ENCODE measurements at regions not wholly inside any gene's neighbourhood (a gene's known extent, or its start where the extent isn't known, plus 50 kb on each side); places are given as distances from the start of the nearest gene placed in this dataset.

DNA sequence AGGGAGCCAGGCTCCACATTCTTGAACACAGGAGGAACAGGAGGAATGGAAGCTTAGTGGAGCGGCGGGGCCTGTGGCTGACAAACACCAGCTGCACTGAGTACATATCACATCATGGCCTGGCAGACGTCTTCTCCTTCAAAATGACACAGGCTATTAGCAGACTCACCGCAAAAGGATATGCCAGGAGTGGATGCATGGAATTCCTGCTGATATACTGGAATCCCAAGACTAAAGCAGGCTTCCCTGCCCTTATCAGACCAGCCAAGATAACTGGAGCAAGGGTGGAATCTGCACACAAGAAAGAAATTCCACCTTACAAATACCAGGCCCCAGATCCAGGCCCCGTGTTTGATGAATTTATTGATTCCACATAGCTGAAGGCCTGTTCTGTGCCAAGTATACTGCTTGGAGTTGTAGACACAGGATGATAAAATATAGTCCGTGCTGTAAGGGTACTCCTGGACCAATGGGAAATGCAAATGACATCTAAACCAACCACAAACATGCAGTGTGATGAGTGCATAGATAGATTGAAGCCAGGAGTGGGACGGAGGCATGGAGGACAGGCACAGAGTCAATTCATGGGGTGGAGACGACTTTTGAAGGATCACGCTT is 480.5 kb upstream of the ZMIZ1 start:
- Histone ChIP-seq H3K4me3 (ENCODE audit: low read length in 3 of 3) (no peak overlapping the region), H3K9me3 (ENCODE audit: control insufficient read depth in 3 of 3, low read length in 3 of 3) (no peaks in the 10 kb centered on the region), H3K27me3 (ENCODE audit: control insufficient read depth in 3 of 3, insufficient read depth in 3 of 3, low read length in 3 of 3) (peaks cover 0 to 2% (median 0%) of the 10 kb centered on the region in 3 donors), H3K9ac (ENCODE audit: low read depth in 1 of 3, low read length in 3 of 3) (no peak overlapping the region), H3K4me1 (ENCODE audit: control insufficient read depth in 3 of 3, insufficient read depth in 3 of 3, low read length in 3 of 3) (peaks cover 0 to 6% (median 0%) of the 10 kb centered on the region in 3 donors), H3K27ac (ENCODE audit: low read depth, low read length) (no peak overlapping the region), H3K36me3 (ENCODE audit: control insufficient read depth in 3 of 3, insufficient read depth in 3 of 3, low read length in 3 of 3) (no peaks in the 10 kb centered on the region)

DNA sequence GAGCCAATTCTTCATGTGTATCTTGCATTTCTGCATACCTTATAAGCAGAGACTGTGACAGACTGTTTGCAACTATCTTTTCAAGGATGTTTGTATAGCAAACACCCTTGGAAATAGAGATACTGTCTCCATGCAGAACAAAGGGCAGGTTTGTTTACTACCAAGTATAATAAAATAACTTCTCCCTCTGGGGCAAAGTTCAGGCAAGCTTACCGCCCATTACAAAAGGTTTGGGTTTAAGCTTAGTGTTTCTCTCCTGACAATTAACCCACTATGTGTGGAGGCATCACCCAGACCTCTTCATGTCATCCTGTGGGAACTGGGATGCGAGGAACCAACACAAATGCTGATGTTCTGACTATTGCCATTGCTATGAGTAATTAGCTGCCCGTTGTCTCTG is 479.1 kb upstream of the ZMIZ1 start:
- Histone ChIP-seq H3K36me3 (ENCODE audit: control insufficient read depth in 3 of 3, insufficient read depth in 3 of 3, low read length in 3 of 3) (no peaks in the 10 kb centered on the region), H3K9me3 (ENCODE audit: control insufficient read depth in 3 of 3, low read length in 3 of 3) (no peaks in the 10 kb centered on the region), H3K4me3 (ENCODE audit: low read length in 3 of 3) (no peak overlapping the region), H3K27ac (ENCODE audit: low read depth, low read length) (no peak overlapping the region), H3K9ac (ENCODE audit: low read depth in 1 of 3, low read length in 3 of 3) (no peak overlapping the region), H3K4me1 (ENCODE audit: control insufficient read depth in 3 of 3, insufficient read depth in 3 of 3, low read length in 3 of 3) (peaks cover 0 to 3% (median 0%) of the 10 kb centered on the region in 3 donors), H3K27me3 (ENCODE audit: control insufficient read depth in 3 of 3, insufficient read depth in 3 of 3, low read length in 3 of 3) (no peaks in the 10 kb centered on the region)

DNA sequence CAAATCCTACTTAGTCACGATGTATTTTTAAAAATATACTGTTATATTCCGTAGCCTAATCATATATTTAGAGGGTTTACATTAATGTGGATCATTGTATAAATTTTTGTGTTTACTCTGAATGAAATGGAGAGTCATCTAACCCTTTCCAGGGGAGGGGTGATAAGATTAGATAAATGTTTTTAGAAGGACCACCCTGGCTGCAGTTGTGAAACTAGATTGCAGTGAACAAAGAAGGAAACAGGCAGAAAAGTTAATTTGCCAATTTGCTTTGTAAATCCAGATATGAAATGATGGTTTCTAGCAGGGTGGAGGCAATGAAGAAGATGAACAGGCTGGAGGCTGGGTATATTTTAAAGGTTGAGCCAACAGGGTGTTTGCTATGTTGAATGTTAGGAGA is 477.7 kb upstream of the ZMIZ1 start:
- no peaks in the 10 kb centered on the region for H3K9me3 ChIP-seq (ENCODE audit: control insufficient read depth in 3 of 3, low read length in 3 of 3)
- peaks cover 0 to 6% (median 0%) of the 10 kb centered on the region in 3 donors for H3K27me3 ChIP-seq (ENCODE audit: control insufficient read depth in 3 of 3, insufficient read depth in 3 of 3, low read length in 3 of 3)
- H3K27ac ChIP-seq (ENCODE audit: low read depth, low read length) = no peak overlapping the region
- no peaks in the 10 kb centered on the region for H3K36me3 ChIP-seq (ENCODE audit: control insufficient read depth in 3 of 3, insufficient read depth in 3 of 3, low read length in 3 of 3)
- H3K4me1 ChIP-seq (ENCODE audit: control insufficient read depth in 3 of 3, insufficient read depth in 3 of 3, low read length in 3 of 3) = peaks cover 0 to 3% (median 0%) of the 10 kb centered on the region in 3 donors
- H3K4me3 ChIP-seq (ENCODE audit: low read length in 3 of 3) = no peak overlapping the region
- no peak overlapping the region for H3K9ac ChIP-seq (ENCODE audit: low read depth in 1 of 3, low read length in 3 of 3)

DNA sequence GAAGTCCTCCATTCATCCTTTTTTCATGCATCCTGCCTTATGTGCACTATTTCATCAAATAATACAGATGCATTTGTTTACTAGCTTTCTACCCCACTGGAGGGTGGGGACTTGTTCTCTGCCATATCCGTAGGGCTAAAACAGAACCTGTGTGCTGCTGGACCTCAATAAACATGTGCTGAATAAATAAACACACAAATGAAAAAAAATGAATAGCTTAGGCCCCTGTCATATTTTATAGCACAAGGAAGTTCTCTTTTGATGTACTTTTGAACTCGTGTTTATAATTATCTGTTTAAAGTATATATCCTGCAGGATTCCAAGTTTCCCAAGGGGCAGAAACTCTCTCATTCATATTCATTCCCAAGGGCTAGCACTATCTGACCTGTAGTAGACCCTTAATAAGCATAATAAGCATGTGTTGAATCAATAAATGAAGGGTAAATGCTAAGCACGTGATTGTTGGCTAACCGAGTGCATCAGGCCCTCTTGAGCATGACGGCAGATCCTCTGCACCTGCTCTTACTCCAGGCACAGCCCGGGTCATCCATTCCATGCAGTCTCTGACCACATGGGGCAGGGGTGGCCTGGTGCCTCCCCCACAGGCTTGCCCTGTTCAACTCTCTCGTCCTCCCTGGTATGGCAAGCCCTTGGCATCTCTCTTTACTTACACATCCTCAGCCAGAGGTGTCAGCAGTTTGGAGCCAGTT is 474.1 kb upstream of the ZMIZ1 start:
- H3K36me3 ChIP-seq (ENCODE audit: control insufficient read depth in 3 of 3, insufficient read depth in 3 of 3, low read length in 3 of 3) = no peaks in the 10 kb centered on the region
- H3K27ac ChIP-seq (ENCODE audit: low read depth, low read length) = no peak overlapping the region
- H3K9ac ChIP-seq (ENCODE audit: low read depth in 1 of 3, low read length in 3 of 3) = no peak overlapping the region
- H3K9me3 ChIP-seq (ENCODE audit: control insufficient read depth in 3 of 3, low read length in 3 of 3) = no peaks in the 10 kb centered on the region
- no peaks in the 10 kb centered on the region for H3K4me1 ChIP-seq (ENCODE audit: control insufficient read depth in 3 of 3, insufficient read depth in 3 of 3, low read length in 3 of 3)
- no peak overlapping the region for H3K4me3 ChIP-seq (ENCODE audit: low read length in 3 of 3)
- H3K27me3 ChIP-seq (ENCODE audit: control insufficient read depth in 3 of 3, insufficient read depth in 3 of 3, low read length in 3 of 3) = peaks cover 0 to 6% (median 3%) of the 10 kb centered on the region in 3 donors

DNA sequence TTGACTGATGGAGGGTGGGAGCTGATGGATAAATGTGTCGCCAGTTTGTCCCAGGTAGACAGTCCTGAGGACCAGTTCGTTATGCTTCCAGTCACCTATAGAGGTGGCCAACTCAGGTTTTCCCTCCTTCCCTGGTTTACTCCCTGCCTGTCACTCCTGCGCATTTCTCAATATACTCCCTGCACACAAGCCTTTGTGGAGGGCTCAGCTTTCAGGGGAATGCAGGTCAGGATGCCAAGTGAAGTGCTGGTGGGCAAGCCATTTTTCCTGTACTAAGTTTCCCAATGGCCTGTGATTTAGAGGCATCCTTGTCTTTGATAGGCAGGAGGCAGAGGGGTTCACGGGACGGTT is 473.5 kb upstream of the ZMIZ1 start:
- no peaks in the 10 kb centered on the region for H3K4me1 ChIP-seq (ENCODE audit: control insufficient read depth in 3 of 3, insufficient read depth in 3 of 3, low read length in 3 of 3)
- no peaks in the 10 kb centered on the region for H3K36me3 ChIP-seq (ENCODE audit: control insufficient read depth in 3 of 3, insufficient read depth in 3 of 3, low read length in 3 of 3)
- no peak overlapping the region for H3K27ac ChIP-seq (ENCODE audit: low read depth, low read length)
- no peak overlapping the region for H3K9ac ChIP-seq (ENCODE audit: low read depth in 1 of 3, low read length in 3 of 3)
- H3K9me3 ChIP-seq (ENCODE audit: control insufficient read depth in 3 of 3, low read length in 3 of 3) = no peaks in the 10 kb centered on the region
- peaks cover 0 to 7% (median 6%) of the 10 kb centered on the region in 3 donors for H3K27me3 ChIP-seq (ENCODE audit: control insufficient read depth in 3 of 3, insufficient read depth in 3 of 3, low read length in 3 of 3)
- H3K4me3 ChIP-seq (ENCODE audit: low read length in 3 of 3) = no peak overlapping the region

DNA sequence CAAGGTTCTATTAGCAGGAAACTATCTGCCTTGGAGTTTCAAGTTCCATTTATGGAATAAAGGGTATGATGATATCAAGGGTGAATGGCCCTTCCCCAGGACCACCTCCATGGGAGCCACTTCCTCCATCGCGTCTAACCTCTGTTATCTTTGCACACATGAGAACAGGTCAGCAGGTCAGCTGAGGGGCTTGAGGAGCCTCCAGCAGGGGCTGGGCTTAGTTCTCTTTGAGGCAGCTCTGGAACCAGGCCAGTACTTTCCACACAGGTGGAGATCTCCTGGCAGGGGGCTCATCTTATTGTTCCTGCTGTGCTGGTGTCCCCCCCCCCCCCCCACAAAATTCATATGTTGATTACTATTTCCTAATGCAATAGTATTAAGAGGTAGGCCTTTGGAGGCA is 472.2 kb upstream of the ZMIZ1 start:
- no peaks in the 10 kb centered on the region for H3K9me3 ChIP-seq (ENCODE audit: control insufficient read depth in 3 of 3, low read length in 3 of 3)
- H3K36me3 ChIP-seq (ENCODE audit: control insufficient read depth in 3 of 3, insufficient read depth in 3 of 3, low read length in 3 of 3) = no peaks in the 10 kb centered on the region
- no peaks in the 10 kb centered on the region for H3K4me1 ChIP-seq (ENCODE audit: control insufficient read depth in 3 of 3, insufficient read depth in 3 of 3, low read length in 3 of 3)
- H3K27me3 ChIP-seq (ENCODE audit: control insufficient read depth in 3 of 3, insufficient read depth in 3 of 3, low read length in 3 of 3) = peaks cover 0 to 7% (median 6%) of the 10 kb centered on the region in 3 donors
- no peak overlapping the region for H3K4me3 ChIP-seq (ENCODE audit: low read length in 3 of 3)
- no peak overlapping the region for H3K9ac ChIP-seq (ENCODE audit: low read depth in 1 of 3, low read length in 3 of 3)
- H3K27ac ChIP-seq (ENCODE audit: low read depth, low read length) = no peak overlapping the region

DNA sequence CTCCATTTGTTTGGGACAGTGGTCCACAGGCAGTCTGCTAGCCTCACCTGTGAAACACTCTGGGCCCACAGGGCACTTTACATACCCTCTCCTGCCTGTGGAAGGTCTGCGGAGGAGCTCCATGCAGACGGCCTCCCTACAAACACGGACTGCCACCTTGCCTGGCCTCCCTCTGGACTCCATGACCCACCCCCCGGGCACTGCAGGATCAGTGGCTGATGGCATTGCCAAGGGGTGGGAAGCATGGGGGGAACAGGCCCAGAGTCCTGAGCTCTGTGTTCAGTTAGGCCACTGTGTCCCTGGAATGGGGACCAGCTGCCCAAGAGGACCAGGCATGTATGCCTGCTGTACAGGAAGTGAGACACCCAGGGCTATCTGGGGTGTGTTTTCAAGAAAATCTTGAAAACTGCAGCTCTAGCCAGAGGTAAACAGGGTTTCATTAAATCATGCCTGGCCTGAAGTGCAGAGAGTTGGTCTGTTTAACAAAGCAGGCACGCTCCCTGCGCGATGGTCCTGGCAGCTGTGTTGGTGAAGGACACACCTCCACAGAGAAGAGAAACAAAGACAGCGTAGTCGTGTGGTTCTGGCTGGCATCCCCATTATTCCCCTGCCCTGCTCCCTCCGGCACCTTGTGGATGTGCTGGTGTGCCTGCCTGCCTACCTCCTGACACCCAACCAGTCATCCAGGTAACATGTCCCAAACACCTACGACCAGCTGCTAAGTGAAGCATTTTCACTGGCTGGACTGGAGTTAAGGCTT is 470.8 kb upstream of the ZMIZ1 start:
- Histone ChIP-seq H3K4me1 (ENCODE audit: control insufficient read depth in 3 of 3, insufficient read depth in 3 of 3, low read length in 3 of 3) (no peaks in the 10 kb centered on the region), H3K27me3 (ENCODE audit: control insufficient read depth in 3 of 3, insufficient read depth in 3 of 3, low read length in 3 of 3) (peaks cover 0 to 7% (median 6%) of the 10 kb centered on the region in 3 donors), H3K9me3 (ENCODE audit: control insufficient read depth in 3 of 3, low read length in 3 of 3) (no peaks in the 10 kb centered on the region), H3K9ac (ENCODE audit: low read depth in 1 of 3, low read length in 3 of 3) (no peak overlapping the region), H3K36me3 (ENCODE audit: control insufficient read depth in 3 of 3, insufficient read depth in 3 of 3, low read length in 3 of 3) (no peaks in the 10 kb centered on the region), H3K27ac (ENCODE audit: low read depth, low read length) (no peak overlapping the region), H3K4me3 (ENCODE audit: low read length in 3 of 3) (no peak overlapping the region)

DNA sequence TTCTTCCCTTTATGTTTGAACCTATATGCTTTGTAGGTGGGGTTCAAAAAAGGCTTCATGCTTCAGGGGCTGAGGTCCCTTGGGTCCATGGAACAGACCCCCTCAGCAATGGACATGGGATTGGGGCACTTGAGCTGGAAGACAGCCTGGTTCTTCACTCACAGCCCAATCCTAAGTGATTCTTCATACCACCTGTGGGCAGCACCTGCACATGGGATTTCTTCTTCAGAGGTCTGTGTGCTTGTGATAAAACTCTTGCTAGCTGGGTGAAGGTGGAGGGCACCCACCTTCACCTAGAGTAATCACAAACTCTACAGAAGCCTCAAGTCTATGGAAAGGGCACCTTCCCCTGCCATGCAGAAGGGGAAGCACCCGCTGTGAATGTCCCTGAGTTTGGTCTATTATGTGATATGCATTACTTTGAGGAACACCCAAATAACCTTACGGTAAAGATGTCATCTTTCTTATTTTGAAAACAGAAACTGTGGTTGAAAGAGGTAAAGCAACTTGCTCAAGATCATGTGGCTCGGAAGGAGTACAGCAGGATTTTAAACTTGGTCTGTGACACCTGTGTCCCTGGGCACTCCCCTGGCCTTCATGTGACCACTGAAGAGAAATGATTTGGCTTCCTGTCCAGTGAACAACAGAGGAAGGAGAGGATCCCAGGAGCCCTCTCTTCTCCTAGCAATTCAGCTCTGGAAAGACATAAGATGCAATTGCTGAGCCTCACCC is 469.5 kb upstream of the ZMIZ1 start:
- Histone ChIP-seq H3K9me3 (ENCODE audit: control insufficient read depth in 3 of 3, low read length in 3 of 3) (no peaks in the 10 kb centered on the region), H3K27ac (ENCODE audit: low read depth, low read length) (no peak overlapping the region), H3K4me3 (ENCODE audit: low read length in 3 of 3) (no peak overlapping the region), H3K9ac (ENCODE audit: low read depth in 1 of 3, low read length in 3 of 3) (no peak overlapping the region), H3K36me3 (ENCODE audit: control insufficient read depth in 3 of 3, insufficient read depth in 3 of 3, low read length in 3 of 3) (no peaks in the 10 kb centered on the region), H3K27me3 (ENCODE audit: control insufficient read depth in 3 of 3, insufficient read depth in 3 of 3, low read length in 3 of 3) (peaks cover 0 to 7% (median 6%) of the 10 kb centered on the region in 3 donors), H3K4me1 (ENCODE audit: control insufficient read depth in 3 of 3, insufficient read depth in 3 of 3, low read length in 3 of 3) (no peaks in the 10 kb centered on the region)

DNA sequence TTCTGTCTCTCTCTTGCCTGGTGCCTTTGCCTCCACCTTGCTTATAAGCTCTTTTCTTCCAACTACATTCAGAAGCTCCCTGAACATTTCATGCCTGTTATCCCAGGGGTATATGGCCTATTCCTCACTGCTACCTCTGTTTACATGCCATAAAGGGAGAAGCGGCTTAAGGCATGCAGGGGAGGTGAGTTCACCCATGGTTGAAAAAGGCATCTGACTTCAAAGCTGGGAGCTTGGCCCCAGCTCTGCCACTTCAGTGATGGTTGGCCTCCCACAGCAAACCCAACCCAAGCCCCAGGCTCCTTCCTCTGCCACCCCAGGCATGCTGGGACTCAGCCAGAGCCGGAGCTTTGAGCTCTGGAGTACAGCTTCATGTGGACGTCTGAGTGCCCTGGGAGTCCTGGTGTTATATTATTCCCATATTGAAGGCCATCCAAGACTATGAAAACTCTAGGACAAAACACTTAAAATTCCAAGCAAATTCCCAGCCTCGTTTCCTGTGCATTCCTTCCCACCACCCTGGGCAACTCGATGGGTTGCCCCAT is 468.6 kb upstream of the ZMIZ1 start:
- Histone ChIP-seq H3K27ac (ENCODE audit: low read depth, low read length) (no peak overlapping the region), H3K4me1 (ENCODE audit: control insufficient read depth in 3 of 3, insufficient read depth in 3 of 3, low read length in 3 of 3) (no peaks in the 10 kb centered on the region), H3K27me3 (ENCODE audit: control insufficient read depth in 3 of 3, insufficient read depth in 3 of 3, low read length in 3 of 3) (peaks cover 0 to 7% (median 1%) of the 10 kb centered on the region in 3 donors), H3K9me3 (ENCODE audit: control insufficient read depth in 3 of 3, low read length in 3 of 3) (no peaks in the 10 kb centered on the region), H3K36me3 (ENCODE audit: control insufficient read depth in 3 of 3, insufficient read depth in 3 of 3, low read length in 3 of 3) (no peaks in the 10 kb centered on the region), H3K9ac (ENCODE audit: low read depth in 1 of 3, low read length in 3 of 3) (no peak overlapping the region), H3K4me3 (ENCODE audit: low read length in 3 of 3) (no peak overlapping the region)
